Astrocyte of the cerebellum (primary cell): ENCODE measurements at regions not wholly inside any gene's neighbourhood (a gene's known extent, or its start where the extent isn't known, plus 50 kb on each side); places are given as distances from the start of the nearest gene placed in this dataset.
"Not testable (repeated sequence)": the region's sequence is repeated elsewhere in the genome, so short reads cannot be mapped to it uniquely, and the experiment has no call there.

Experiments used
- DNase-seq: peaks from one replicate; pipeline ENCODE4 v3.0.0-alpha.2; 2011; ENCODE audit warnings: low read depth
- H3K4me3 ChIP-seq: 2 replicates; pipeline ENCODE4 v1.5.1; 2011; ENCODE audit warnings: mild to moderate bottlenecking, low read depth, low read length, moderate library complexity
- in situ Hi-C: cut with HindIII; loops from 2 replicates; pipeline ENCODE4 v1.10.0; 2017; ENCODE audit warnings: low sequenced_read_pairs
- TF ChIP-seq, protein P1 (sequence below): IDR thresholded peaks from 2 replicates; pipeline ENCODE4 v1.5.1; 2012; ENCODE audit warnings: low read length, low read depth, moderate library complexity, mild to moderate bottlenecking; ENCODE audit errors: missing control alignments

GRCh38 chr20:47960277-47960676 is 175.0 kb upstream of the SULF2 start:
- in situ Hi-C loops, result no loop called here
- DNase-seq, result no peak
- TF ChIP-seq, protein P1, sequence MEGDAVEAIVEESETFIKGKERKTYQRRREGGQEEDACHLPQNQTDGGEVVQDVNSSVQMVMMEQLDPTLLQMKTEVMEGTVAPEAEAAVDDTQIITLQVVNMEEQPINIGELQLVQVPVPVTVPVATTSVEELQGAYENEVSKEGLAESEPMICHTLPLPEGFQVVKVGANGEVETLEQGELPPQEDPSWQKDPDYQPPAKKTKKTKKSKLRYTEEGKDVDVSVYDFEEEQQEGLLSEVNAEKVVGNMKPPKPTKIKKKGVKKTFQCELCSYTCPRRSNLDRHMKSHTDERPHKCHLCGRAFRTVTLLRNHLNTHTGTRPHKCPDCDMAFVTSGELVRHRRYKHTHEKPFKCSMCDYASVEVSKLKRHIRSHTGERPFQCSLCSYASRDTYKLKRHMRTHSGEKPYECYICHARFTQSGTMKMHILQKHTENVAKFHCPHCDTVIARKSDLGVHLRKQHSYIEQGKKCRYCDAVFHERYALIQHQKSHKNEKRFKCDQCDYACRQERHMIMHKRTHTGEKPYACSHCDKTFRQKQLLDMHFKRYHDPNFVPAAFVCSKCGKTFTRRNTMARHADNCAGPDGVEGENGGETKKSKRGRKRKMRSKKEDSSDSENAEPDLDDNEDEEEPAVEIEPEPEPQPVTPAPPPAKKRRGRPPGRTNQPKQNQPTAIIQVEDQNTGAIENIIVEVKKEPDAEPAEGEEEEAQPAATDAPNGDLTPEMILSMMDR, result no peak
- no peak overlapping the region for H3K4me3 ChIP-seq

DNA sequence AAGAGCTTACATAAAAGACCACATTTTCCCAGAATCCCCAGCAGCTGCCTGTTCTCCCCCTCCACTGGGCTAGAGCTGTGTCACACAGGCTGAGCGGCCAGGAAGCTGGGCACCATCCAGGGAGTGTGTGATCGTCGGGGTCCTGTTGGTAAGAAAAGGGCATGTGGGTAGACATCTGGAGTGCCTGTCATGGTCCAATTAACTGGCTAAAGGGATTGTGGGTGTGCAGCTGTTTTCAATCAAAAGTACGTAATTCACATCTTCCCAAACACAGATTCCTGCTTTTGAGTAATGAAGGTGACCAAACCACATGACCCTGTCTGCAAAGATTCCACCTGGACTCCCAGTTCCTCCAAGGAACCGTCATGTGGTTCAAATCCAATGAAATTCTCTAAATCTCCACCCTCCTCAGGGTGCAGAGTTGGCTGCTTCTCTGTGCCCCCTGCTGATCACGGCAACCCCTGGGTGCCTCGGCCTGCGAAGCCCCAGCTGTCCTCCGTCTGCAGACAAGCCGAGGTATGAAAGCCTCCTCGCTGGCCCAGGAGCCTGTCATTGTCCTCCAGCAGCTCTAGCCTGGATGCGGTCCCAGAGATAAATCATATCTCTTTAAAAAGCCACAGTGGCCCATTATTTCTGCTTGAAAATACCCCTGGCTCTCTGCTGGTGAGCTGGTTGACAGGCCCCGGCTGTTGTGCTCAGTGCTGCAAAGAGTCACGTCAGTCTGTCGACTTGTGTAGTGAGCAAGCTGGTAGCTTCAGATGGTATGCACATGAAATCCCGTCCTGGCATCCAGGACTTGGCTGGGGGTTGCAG is 172.9 kb upstream of the SULF2 start:
- peak; percentile 15 for DNase-seq

GRCh38 chr20:47957135-47957534 is 171.9 kb upstream of the SULF2 start:
- H3K4me3 ChIP-seq, result no peak overlapping the region
- DNase-seq, result no peak
- TF ChIP-seq, protein P1, result no peak
- in situ Hi-C loops, result no loop called here

More for the DNA sequence above, 172.9 kb upstream of the SULF2 start:
- in situ Hi-C loops, H3K4me3 ChIP-seq: not testable (repeated sequence)

- H3K4me3 ChIP-seq, result no peak overlapping the region
- in situ Hi-C loops, result no loop called here
- TF ChIP-seq, protein P1, result no peak
- peak; percentile 52 for DNase-seq
Measured at GRCh38 chr20:47956268-47956995, 171.2 kb upstream of the SULF2 start.

- DNase-seq, result no peak
- no peak overlapping the region for H3K4me3 ChIP-seq
- in situ Hi-C loops, result no loop called here
- TF ChIP-seq, protein P1, result no peak
Measured at GRCh38 chr20:47953471-47953870, 168.2 kb upstream of the SULF2 start.

- TF ChIP-seq, protein P1, result no peak
- in situ Hi-C loops, result no loop called here
- H3K4me3 ChIP-seq, result no peak overlapping the region
- DNase-seq, result no peak
Measured at GRCh38 chr20:47952023-47952564, 166.8 kb upstream of the SULF2 start.
